ENCODE measurements at regions not wholly inside any gene's neighbourhood (a gene's known extent, or its start where the extent isn't known, plus 50 kb on each side); places are given as distances from the start of the nearest gene placed in this dataset.

- no TSS peak for BruUV-seq (replicated peaks)
- no peak for FAIRE-seq
- no peaks in the 10 kb centered on the region for H3K27me3 ChIP-seq (replicated peaks in 1 of 2; ENCODE audit: control insufficient read depth in 2 of 2, insufficient read depth in 2 of 2, low read length in 1 of 2)
- H3K9me3 ChIP-seq (replicated peaks; ENCODE audit: control insufficient read depth, insufficient read depth, low read length) = no peaks in the 10 kb centered on the region; the same call in 2 of the 3 replicates
- CTCF ChIA-PET = no interaction called here
- no peak overlapping the region for H3K4me2 ChIP-seq (ENCODE audit: control insufficient read depth, insufficient read depth)
- no peak overlapping the region for H3K9ac ChIP-seq (ENCODE audit: control insufficient read depth, insufficient read depth, low read length)
- H3K4me3 ChIP-seq = no peak overlapping the region
- no peak for DNase-seq (ENCODE audit: low read depth, low spot score)
- intact Hi-C loops (cut with micrococcal nuclease; ENCODE audit: unreplicated experiment) (no loop called here), in situ Hi-C loops (cut with MboI) (no loop called here)
- SMC1A ChIA-PET (ENCODE audit: uncharacterized antibody, unreplicated experiment) = no interaction called here
- no peaks in the 10 kb centered on the region for H4K20me1 ChIP-seq (ENCODE audit: control insufficient read depth, insufficient read depth)
- no peaks in the 10 kb centered on the region for H3K36me3 ChIP-seq (ENCODE audit: control insufficient read depth in 2 of 2, insufficient read depth in 2 of 2, low read length in 1 of 2)
- POLR2A ChIA-PET = no interaction called here
- no peaks in the 10 kb centered on the region for H3K4me1 ChIP-seq (ENCODE audit: control insufficient read depth, insufficient read depth, low read length)
- 19% methylated on average over 11 of the region's 11 CpGs for WGBS (ENCODE audit: insufficient coverage, insufficient replicate concordance, low lambda C conversion rate, missing lambda C conversion rate)
- RAD21 ChIA-PET (ENCODE audit: unreplicated experiment) = no interaction called here
- no peak overlapping the region for H2AFZ ChIP-seq (ENCODE audit: control insufficient read depth, low read depth, low read length)
- H3K27ac ChIP-seq (ENCODE audit: control insufficient read depth, insufficient read depth) = no peak overlapping the region
- no peaks in the 10 kb centered on the region for H3K79me2 ChIP-seq (ENCODE audit: control insufficient read depth, insufficient read depth, low read length)
- no peak for ATAC-seq
- TF ChIP-seq STAT1 (conservative IDR thresholded peaks at IDR 0.05) (no peak), IRF4 (IDR thresholded peaks at IDR 0.05; ENCODE audit: low read depth, low read length) (no peak), SRF (IDR thresholded peaks at IDR 0.05; ENCODE audit: low read depth in 2 of 2, low read length in 2 of 2) (no peak), RFX5 (IDR thresholded peaks at IDR 0.05; ENCODE audit: low read depth, low read length) (no peak), USF2 (IDR thresholded peaks at IDR 0.05; ENCODE audit: borderline replicate concordance, low read depth, low read length) (no peak), RB1 (IDR thresholded peaks at IDR 0.05; ENCODE audit: borderline replicate concordance) (no peak), USF1 (IDR thresholded peaks at IDR 0.05; ENCODE audit: borderline replicate concordance, extremely low read length, insufficient read depth, low read depth, low read length) (no peak), BCLAF1 (IDR thresholded peaks at IDR 0.05) (no peak)
- TF ChIP-seq, protein P1, sequence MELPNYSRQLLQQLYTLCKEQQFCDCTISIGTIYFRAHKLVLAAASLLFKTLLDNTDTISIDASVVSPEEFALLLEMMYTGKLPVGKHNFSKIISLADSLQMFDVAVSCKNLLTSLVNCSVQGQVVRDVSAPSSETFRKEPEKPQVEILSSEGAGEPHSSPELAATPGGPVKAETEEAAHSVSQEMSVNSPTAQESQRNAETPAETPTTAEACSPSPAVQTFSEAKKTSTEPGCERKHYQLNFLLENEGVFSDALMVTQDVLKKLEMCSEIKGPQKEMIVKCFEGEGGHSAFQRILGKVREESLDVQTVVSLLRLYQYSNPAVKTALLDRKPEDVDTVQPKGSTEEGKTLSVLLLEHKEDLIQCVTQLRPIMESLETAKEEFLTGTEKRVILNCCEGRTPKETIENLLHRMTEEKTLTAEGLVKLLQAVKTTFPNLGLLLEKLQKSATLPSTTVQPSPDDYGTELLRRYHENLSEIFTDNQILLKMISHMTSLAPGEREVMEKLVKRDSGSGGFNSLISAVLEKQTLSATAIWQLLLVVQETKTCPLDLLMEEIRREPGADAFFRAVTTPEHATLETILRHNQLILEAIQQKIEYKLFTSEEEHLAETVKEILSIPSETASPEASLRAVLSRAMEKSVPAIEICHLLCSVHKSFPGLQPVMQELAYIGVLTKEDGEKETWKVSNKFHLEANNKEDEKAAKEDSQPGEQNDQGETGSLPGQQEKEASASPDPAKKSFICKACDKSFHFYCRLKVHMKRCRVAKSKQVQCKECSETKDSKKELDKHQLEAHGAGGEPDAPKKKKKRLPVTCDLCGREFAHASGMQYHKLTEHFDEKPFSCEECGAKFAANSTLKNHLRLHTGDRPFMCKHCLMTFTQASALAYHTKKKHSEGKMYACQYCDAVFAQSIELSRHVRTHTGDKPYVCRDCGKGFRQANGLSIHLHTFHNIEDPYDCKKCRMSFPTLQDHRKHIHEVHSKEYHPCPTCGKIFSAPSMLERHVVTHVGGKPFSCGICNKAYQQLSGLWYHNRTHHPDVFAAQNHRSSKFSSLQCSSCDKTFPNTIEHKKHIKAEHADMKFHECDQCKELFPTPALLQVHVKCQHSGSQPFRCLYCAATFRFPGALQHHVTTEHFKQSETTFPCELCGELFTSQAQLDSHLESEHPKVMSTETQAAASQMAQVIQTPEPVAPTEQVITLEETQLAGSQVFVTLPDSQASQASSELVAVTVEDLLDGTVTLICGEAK (IDR thresholded peaks at IDR 0.05; ENCODE audit: borderline replicate concordance) = no peak
Observed at GRCh38 chr12:127351481-127352010, 915.4 kb upstream of the TMEM132C start.
